ENCODE measurements at regions not wholly inside any gene's neighbourhood (a gene's known extent, or its start where the extent isn't known, plus 50 kb on each side); places are given as distances from the start of the nearest gene placed in this dataset.
A peak's percentile ranks its signal among the peaks of the same experiment; 100 is the strongest.

- DNase-seq (ENCODE audit: low read depth), result no peak
Observed at GRCh38 chr17:79680318-79680695, 50.4 kb upstream of the ENPP7 start.

GRCh38 chr17:79679631-79680317, 51.0 kb upstream of the ENPP7 start:
- DNase-seq (ENCODE audit: low read depth), result no peak

GRCh38 chr17:79678736-79679255, 51.9 kb upstream of the ENPP7 start:
- DNase-seq (ENCODE audit: low read depth), result no peak

- DNase-seq (ENCODE audit: low read depth), result no peak
Observed at GRCh38 chr17:79678091-79678735, 52.5 kb upstream of the ENPP7 start.

GRCh38 chr17:79677646-79678045, 53.1 kb upstream of the ENPP7 start:
- DNase-seq (ENCODE audit: low read depth), result no peak

- DNase-seq (ENCODE audit: low read depth), result no peak
Observed at GRCh38 chr17:79676796-79677195, 53.9 kb upstream of the ENPP7 start.

- no peak for DNase-seq (ENCODE audit: low read depth)
Observed at GRCh38 chr17:79675413-79675725, 55.4 kb upstream of the ENPP7 start.

- no peak for DNase-seq (ENCODE audit: low read depth)
Observed at GRCh38 chr17:79674506-79675412, 56.0 kb upstream of the ENPP7 start.

- no peak for DNase-seq (ENCODE audit: low read depth)
Observed at GRCh38 chr17:79673517-79673916, 57.2 kb upstream of the ENPP7 start.

GRCh38 chr17:79672496-79672895, 58.2 kb upstream of the ENPP7 start:
- DNase-seq (ENCODE audit: low read depth), result no peak

GRCh38 chr17:79671085-79671694, 59.6 kb upstream of the ENPP7 start:
- no peak for DNase-seq (ENCODE audit: low read depth)

- DNase-seq (ENCODE audit: low read depth), result no peak
Observed at GRCh38 chr17:79670537-79671084, 59.8 kb upstream of the RBFOX3 start.

- no peak for DNase-seq (ENCODE audit: low read depth)
Observed at GRCh38 chr17:79669861-79670260, 59.0 kb upstream of the RBFOX3 start.

- no peak for DNase-seq (ENCODE audit: low read depth)
Observed at GRCh38 chr17:79668344-79669250, 57.7 kb upstream of the RBFOX3 start.

- no peak for DNase-seq (ENCODE audit: low read depth)
Observed at GRCh38 chr17:79667746-79668145, 56.9 kb upstream of the RBFOX3 start.

GRCh38 chr17:79667121-79667715, 56.4 kb upstream of the RBFOX3 start:
- no peak for DNase-seq (ENCODE audit: low read depth)

GRCh38 chr17:79666111-79666510, 55.3 kb upstream of the RBFOX3 start:
- DNase-seq (ENCODE audit: low read depth), result no peak

GRCh38 chr17:79664930-79665737, 54.3 kb upstream of the RBFOX3 start:
- peak; percentile 38 for DNase-seq (ENCODE audit: low read depth)

- DNase-seq (ENCODE audit: low read depth), result no peak
Observed at GRCh38 chr17:79661292-79662041, 50.6 kb upstream of the RBFOX3 start.

Data from Daoy (cell line).